ENCODE measurements at regions not wholly inside any gene's neighbourhood (a gene's known extent, or its start where the extent isn't known, plus 50 kb on each side); places are given as distances from the start of the nearest gene placed in this dataset.

GRCh38 chr9:84190411-84190810 is 150.1 kb downstream of the SLC28A3 start:
- no peak overlapping the region for H3K18ac ChIP-seq (ENCODE audit: low read depth, low read length)
- H3K23ac ChIP-seq (ENCODE audit: low read depth, low read length), result no peak overlapping the region
- H3K27me3 ChIP-seq (ENCODE audit: control insufficient read depth, insufficient read depth, low read length), result peaks cover 1% of the 10 kb centered on the region
- H4K20me1 ChIP-seq (ENCODE audit: insufficient read depth, low read length), result no peaks in the 10 kb centered on the region
- no peak for DNase-seq
- H4K8ac ChIP-seq (ENCODE audit: low read depth in 2 of 2, low read length in 2 of 2), result no peak overlapping the region
- dilution Hi-C loops (cut with HindIII; ENCODE audit: low sequenced_read_pairs, unreplicated experiment) (no loop called here), intact Hi-C loops (cut with micrococcal nuclease) (no loop called here), in situ Hi-C loops (cut with MboI; ENCODE audit: low sequenced_read_pairs) (no loop called here)
- H2AK5ac ChIP-seq (ENCODE audit: low read depth, low read length), result no peak overlapping the region
- no peak overlapping the region for H2BK5ac ChIP-seq (ENCODE audit: low read depth, low read length, poor library complexity, severe bottlenecking)
- peaks cover 3% of the 10 kb centered on the region; the same call in 1 of the 2 replicates for H3K9me3 ChIP-seq (ENCODE audit: control insufficient read depth, insufficient read depth, low read length)
- no peak overlapping the region for H4K91ac ChIP-seq (ENCODE audit: insufficient read depth, low read depth, low read length)
- no peak overlapping the region for H2BK15ac ChIP-seq (ENCODE audit: low read depth, low read length)
- ATAC-seq (ENCODE audit: low read depth), result no peak
- no peak overlapping the region for H3K4me3 ChIP-seq (ENCODE audit: insufficient read depth, low read depth, low read length)
- no CpG with 5 or more reads among the region's 2 CpGs for WGBS, 2 experiments (ENCODE audit: extremely low coverage in 2 of 2, insufficient read length in 1 of 2)
- ChIA-PET CTCF (no interaction called here), POLR2A (ENCODE audit: unreplicated experiment) (no interaction called here)
- H3K36me3 ChIP-seq (ENCODE audit: control insufficient read depth, insufficient read depth, low read length), result no peaks in the 10 kb centered on the region
- H3K4ac ChIP-seq (ENCODE audit: low read depth, low read length), result no peak overlapping the region
- no peak overlapping the region for H3K14ac ChIP-seq (replicated peaks; ENCODE audit: low read depth, low read length)
- no peak overlapping the region for H2BK20ac ChIP-seq (ENCODE audit: low read depth, low read length)
- no peak overlapping the region for H3K9ac ChIP-seq (ENCODE audit: low read depth, low read length)
- H4K5ac ChIP-seq (ENCODE audit: low read depth, low read length), result no peak overlapping the region
- no peak overlapping the region for H3K56ac ChIP-seq (ENCODE audit: extremely low read depth, insufficient read depth, low read length)
- H3K4me2 ChIP-seq (ENCODE audit: low read depth, low read length), result no peak overlapping the region
- no peak overlapping the region for H3K27ac ChIP-seq (ENCODE audit: insufficient read depth, low read length)
- no peaks in the 10 kb centered on the region for H3K79me1 ChIP-seq (ENCODE audit: low read depth in 1 of 2, low read length in 2 of 2)
- BruUV-seq (replicated peaks), result no TSS peak
- no peak overlapping the region for H2AFZ ChIP-seq (replicated peaks; ENCODE audit: low read length, poor library complexity)
- TF ChIP-seq MAFK (IDR thresholded peaks at IDR 0.05; ENCODE audit: low read depth, low read length) (no peak), USF2 (IDR thresholded peaks at IDR 0.05; ENCODE audit: low read depth, low read length) (no peak), NFE2L2 (IDR thresholded peaks at IDR 0.05; ENCODE audit: low read depth, low read length) (no peak), RCOR1 (IDR thresholded peaks at IDR 0.05; ENCODE audit: insufficient replicate concordance, low read length) (no peak), CHD1 (IDR thresholded peaks at IDR 0.05; ENCODE audit: low read depth, low read length) (no peak), SMC3 (IDR thresholded peaks at IDR 0.05; ENCODE audit: low read depth, low read length) (no peak), POLR2A (IDR thresholded peaks at IDR 0.05; ENCODE audit: low read depth, low read length) (no peak), MAZ (IDR thresholded peaks at IDR 0.05; ENCODE audit: borderline replicate concordance, low read depth, low read length) (no peak)
- no peak overlapping the region for H2BK120ac ChIP-seq (ENCODE audit: low read depth, low read length)
- H3K4me1 ChIP-seq (ENCODE audit: control insufficient read depth, insufficient read depth, low read length), result peaks cover 2% of the 10 kb centered on the region; the same call in 1 of the 2 replicates
- no peaks in the 10 kb centered on the region for H3K9me1 ChIP-seq (ENCODE audit: insufficient read depth, low read length)
- no peak overlapping the region for H2AK9ac ChIP-seq (replicated peaks; ENCODE audit: low read depth, low read length, poor library complexity)
